Thoracic aorta (tissue), 2 donors: ENCODE measurements at regions not wholly inside any gene's neighbourhood (a gene's known extent, or its start where the extent isn't known, plus 50 kb on each side); places are given as distances from the start of the nearest gene placed in this dataset.

Experiments used
- ATAC-seq: fragments of 150-250 bp; one replicate; pipeline ENCODE4 v1.8.0; 2017; ENCODE audit warnings: low read depth; ENCODE audit not compliant: insufficient number of reproducible peaks, low FRiP score
- DNase-seq: peaks from one replicate; pipeline ENCODE4 v3.0.0-alpha.2; 2020; ENCODE audit warnings: low spot score
- H3K27ac ChIP-seq, 2 donors: fragments of 200-600 bp; sonication (generic); 1 replicate in 1 of 2; 2 replicates in 1 of 2; pipeline ENCODE4 v1.5.1; 2016; ENCODE audit warnings: mild to moderate bottlenecking in 2 of 2, moderate library complexity in 2 of 2
- H3K27me3 ChIP-seq: fragments of 200-600 bp; sonication (generic); replicated peaks from 2 replicates; pipeline ENCODE4 v1.6.0; 2016; ENCODE audit warnings: mild to moderate bottlenecking; ENCODE audit not compliant: insufficient read depth
- H3K36me3 ChIP-seq: fragments of 200-600 bp; sonication (generic); one replicate; pipeline ENCODE4 v1.5.1; 2016
- H3K4me1 ChIP-seq, 2 donors: fragments of 200-600 bp; sonication (generic); 1 replicate in 1 of 2; 2 replicates in 1 of 2; pipeline versions ENCODE4 v1.5.1 to v1.6.0; 2016; ENCODE audit warnings: low read depth in 2 of 2, mild to moderate bottlenecking in 1 of 2; ENCODE audit not compliant: control insufficient read depth in 1 of 2
- H3K4me3 ChIP-seq: fragments of 200-600 bp; sonication (generic); 2 replicates; pipeline ENCODE4 v1.5.1; 2016; ENCODE audit warnings: mild to moderate bottlenecking
- H3K9me3 ChIP-seq: fragments of 200-600 bp; sonication (generic); 2 replicates; pipeline ENCODE4 v1.5.1; 2016
- TF ChIP-seq, protein P1 (sequence below): fragments of 200-600 bp; sonication (generic); IDR thresholded peaks from one replicate; pipeline ENCODE4 v1.5.1; 2019; ENCODE audit warnings: antibody characterized with exemption

- H3K9me3 ChIP-seq, result no peaks in the 10 kb centered on the region
- H3K27me3 ChIP-seq, result no peaks in the 10 kb centered on the region
- TF ChIP-seq, protein P1, sequence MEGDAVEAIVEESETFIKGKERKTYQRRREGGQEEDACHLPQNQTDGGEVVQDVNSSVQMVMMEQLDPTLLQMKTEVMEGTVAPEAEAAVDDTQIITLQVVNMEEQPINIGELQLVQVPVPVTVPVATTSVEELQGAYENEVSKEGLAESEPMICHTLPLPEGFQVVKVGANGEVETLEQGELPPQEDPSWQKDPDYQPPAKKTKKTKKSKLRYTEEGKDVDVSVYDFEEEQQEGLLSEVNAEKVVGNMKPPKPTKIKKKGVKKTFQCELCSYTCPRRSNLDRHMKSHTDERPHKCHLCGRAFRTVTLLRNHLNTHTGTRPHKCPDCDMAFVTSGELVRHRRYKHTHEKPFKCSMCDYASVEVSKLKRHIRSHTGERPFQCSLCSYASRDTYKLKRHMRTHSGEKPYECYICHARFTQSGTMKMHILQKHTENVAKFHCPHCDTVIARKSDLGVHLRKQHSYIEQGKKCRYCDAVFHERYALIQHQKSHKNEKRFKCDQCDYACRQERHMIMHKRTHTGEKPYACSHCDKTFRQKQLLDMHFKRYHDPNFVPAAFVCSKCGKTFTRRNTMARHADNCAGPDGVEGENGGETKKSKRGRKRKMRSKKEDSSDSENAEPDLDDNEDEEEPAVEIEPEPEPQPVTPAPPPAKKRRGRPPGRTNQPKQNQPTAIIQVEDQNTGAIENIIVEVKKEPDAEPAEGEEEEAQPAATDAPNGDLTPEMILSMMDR, result no peak
- no peak for DNase-seq
- H3K36me3 ChIP-seq, result no peaks in the 10 kb centered on the region
- H3K27ac ChIP-seq, result no peak overlapping the region
- no peak overlapping the region for H3K4me3 ChIP-seq
- H3K4me1 ChIP-seq, result no peaks in the 10 kb centered on the region
- no peak for ATAC-seq
Observed at GRCh38 chr10:35716776-35717175, 74.7 kb upstream of the FZD8 start.

- Histone ChIP-seq H3K4me1 (no peaks in the 10 kb centered on the region), H3K4me3 (no peak overlapping the region), H3K27ac (no peak overlapping the region), H3K9me3 (no peaks in the 10 kb centered on the region), H3K27me3 (no peaks in the 10 kb centered on the region), H3K36me3 (no peaks in the 10 kb centered on the region)
- ATAC-seq, result no peak
- TF ChIP-seq, protein P1, result no peak
- no peak for DNase-seq
Observed at GRCh38 chr10:35712486-35712885, 70.4 kb upstream of the FZD8 start.

DNA sequence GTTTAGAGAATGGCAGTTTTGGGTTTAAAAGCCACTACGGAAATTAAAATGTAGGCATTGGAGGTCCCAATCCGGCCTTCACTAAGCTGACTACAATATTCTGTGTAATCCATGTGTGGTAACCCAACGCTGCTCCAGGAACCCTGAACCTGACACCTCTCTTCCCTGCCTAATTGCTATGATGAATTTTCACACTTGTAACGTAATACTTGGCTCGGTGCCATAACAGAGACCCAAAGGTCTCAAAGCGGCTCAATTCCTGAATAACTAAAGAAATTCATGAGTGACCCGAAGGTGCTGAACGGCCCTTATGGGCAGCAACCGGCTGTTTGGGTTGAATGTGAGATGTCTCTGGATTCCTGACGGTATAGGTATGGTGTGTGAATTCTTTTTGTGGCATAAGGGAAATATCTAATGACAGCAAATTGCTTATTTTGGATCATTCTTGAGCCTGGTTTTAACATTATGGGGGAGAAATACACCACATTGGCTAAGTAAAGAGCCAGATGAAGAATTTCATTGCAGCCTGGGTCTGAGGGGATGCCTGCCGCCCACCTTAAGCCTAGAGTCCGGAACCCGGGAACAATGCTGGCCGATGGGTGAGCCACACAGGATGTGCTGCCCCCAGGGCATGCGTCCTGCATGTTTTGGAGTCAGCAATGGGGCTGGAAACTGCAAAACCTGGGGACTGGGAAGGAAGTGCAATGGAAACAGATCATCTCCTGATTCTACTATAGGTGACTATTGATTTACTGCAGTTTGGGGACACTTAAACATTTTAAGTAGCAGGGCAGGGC lies 69.7 kb upstream of the FZD8 start:
- Histone ChIP-seq H3K27ac (no peak overlapping the region), H3K4me1 (no peaks in the 10 kb centered on the region), H3K27me3 (no peaks in the 10 kb centered on the region), H3K9me3 (no peaks in the 10 kb centered on the region), H3K4me3 (no peak overlapping the region), H3K36me3 (no peaks in the 10 kb centered on the region)
- no peak for ATAC-seq
- no peak for DNase-seq
- TF ChIP-seq, protein P1, result no peak

DNA sequence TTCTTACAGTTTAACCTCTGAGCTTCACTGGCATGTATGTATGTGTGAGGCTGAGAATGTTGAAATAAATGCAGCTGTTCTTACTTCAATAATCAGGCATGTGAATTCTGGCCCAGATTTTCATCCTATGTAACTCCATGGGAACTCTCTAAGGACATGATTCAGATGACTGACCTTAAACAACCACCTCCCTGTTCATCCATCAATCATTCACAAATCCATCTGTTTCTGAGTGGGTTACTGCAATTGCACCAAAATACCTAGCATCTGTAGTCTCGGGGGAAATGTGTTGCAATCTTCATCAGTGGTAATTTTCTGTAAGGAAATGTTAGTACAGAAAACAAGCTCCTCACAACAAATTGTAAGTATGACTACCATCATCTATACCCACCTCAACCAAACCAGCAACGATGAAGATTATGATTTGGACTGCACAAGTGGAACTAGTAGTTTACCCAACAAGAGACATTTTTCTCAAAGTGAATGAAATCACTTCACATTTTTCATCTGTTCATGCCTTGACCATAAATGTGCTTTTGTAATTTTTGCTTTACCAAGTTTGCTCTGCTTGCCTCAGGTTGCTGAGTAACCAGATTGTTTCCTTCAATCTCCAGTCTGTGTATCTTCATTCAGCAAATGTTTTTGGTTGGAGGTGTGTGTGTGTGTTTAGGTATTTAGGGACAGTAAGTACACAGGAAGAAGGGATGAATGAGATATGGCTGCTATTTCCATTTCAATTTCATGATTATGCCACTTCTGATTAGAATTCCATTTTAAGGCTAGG lies 65.7 kb upstream of the FZD8 start:
- H3K4me1 ChIP-seq, result no peaks in the 10 kb centered on the region
- ATAC-seq (no peak), DNase-seq (no peak)
- H3K4me3 ChIP-seq, result no peak overlapping the region
- H3K9me3 ChIP-seq, result no peaks in the 10 kb centered on the region
- H3K27me3 ChIP-seq, result no peaks in the 10 kb centered on the region
- H3K36me3 ChIP-seq, result no peaks in the 10 kb centered on the region
- H3K27ac ChIP-seq, result no peak overlapping the region
- TF ChIP-seq, protein P1, result no peak

GRCh38 chr10:35706959-35707358 lies 64.9 kb upstream of the FZD8 start:
- H3K36me3 ChIP-seq, result no peaks in the 10 kb centered on the region
- H3K27me3 ChIP-seq, result no peaks in the 10 kb centered on the region
- no peaks in the 10 kb centered on the region for H3K4me1 ChIP-seq
- DNase-seq (no peak), ATAC-seq (no peak)
- no peak overlapping the region for H3K27ac ChIP-seq
- H3K4me3 ChIP-seq, result no peak overlapping the region
- TF ChIP-seq, protein P1, result no peak
- no peaks in the 10 kb centered on the region for H3K9me3 ChIP-seq
